ENCODE measurements at regions not wholly inside any gene's neighbourhood (a gene's known extent, or its start where the extent isn't known, plus 50 kb on each side); places are given as distances from the start of the nearest gene placed in this dataset.

DNA sequence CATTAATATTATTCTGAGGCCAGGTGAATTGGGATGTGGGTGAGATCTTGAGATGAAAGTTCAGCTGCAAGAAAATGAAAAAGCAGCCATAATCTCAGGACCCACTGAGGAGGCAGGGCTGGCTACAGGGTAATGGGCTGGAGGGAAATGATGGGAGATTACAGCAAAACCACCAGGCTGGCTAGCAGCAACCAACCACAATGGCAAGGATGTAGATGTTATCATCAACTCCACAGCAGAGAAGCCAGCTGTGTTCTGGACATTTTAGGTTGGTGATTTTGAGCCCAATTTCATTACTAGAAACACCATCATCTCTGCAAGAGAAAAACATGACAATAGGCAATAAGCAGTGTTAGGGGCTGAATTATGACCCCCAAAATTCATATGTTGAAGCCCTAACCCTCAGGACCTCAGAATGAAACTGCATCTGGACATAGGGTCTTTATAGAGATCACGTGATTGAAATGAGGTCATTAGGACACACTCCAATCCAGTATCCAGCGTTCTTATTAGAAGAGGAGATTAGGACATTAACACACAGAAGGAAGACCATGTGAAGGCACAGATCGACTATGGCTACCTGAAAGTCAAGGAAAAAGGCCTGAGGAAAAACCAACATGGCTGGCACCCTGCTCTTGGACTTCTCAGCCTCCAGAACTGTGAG, 139.8 kb upstream of the KIT start:
- TF ChIP-seq, protein P1, sequence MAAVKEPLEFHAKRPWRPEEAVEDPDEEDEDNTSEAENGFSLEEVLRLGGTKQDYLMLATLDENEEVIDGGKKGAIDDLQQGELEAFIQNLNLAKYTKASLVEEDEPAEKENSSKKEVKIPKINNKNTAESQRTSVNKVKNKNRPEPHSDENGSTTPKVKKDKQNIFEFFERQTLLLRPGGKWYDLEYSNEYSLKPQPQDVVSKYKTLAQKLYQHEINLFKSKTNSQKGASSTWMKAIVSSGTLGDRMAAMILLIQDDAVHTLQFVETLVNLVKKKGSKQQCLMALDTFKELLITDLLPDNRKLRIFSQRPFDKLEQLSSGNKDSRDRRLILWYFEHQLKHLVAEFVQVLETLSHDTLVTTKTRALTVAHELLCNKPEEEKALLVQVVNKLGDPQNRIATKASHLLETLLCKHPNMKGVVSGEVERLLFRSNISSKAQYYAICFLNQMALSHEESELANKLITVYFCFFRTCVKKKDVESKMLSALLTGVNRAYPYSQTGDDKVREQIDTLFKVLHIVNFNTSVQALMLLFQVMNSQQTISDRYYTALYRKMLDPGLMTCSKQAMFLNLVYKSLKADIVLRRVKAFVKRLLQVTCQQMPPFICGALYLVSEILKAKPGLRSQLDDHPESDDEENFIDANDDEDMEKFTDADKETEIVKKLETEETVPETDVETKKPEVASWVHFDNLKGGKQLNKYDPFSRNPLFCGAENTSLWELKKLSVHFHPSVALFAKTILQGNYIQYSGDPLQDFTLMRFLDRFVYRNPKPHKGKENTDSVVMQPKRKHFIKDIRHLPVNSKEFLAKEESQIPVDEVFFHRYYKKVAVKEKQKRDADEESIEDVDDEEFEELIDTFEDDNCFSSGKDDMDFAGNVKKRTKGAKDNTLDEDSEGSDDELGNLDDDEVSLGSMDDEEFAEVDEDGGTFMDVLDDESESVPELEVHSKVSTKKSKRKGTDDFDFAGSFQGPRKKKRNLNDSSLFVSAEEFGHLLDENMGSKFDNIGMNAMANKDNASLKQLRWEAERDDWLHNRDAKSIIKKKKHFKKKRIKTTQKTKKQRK (IDR thresholded peaks at IDR 0.05; ENCODE audit: low read depth, low read length) = no peak
- TF ChIP-seq CBX5 (IDR thresholded peaks at IDR 0.05; ENCODE audit: low read depth) (no peak), PAX8 (IDR thresholded peaks at IDR 0.05) (no peak), EP300 (IDR thresholded peaks at IDR 0.05; ENCODE audit: borderline replicate concordance in 1 of 2, control insufficient read depth in 1 of 2, low read depth in 2 of 2, low read length in 2 of 2) (no peak), FOS (IDR thresholded peaks at IDR 0.05; ENCODE audit: borderline replicate concordance, extremely low read depth, insufficient read length) (no peak), POLR2AphosphoS5 (IDR thresholded peaks at IDR 0.05; ENCODE audit: low read length) (no peak)
- TF ChIP-seq, protein P2, sequence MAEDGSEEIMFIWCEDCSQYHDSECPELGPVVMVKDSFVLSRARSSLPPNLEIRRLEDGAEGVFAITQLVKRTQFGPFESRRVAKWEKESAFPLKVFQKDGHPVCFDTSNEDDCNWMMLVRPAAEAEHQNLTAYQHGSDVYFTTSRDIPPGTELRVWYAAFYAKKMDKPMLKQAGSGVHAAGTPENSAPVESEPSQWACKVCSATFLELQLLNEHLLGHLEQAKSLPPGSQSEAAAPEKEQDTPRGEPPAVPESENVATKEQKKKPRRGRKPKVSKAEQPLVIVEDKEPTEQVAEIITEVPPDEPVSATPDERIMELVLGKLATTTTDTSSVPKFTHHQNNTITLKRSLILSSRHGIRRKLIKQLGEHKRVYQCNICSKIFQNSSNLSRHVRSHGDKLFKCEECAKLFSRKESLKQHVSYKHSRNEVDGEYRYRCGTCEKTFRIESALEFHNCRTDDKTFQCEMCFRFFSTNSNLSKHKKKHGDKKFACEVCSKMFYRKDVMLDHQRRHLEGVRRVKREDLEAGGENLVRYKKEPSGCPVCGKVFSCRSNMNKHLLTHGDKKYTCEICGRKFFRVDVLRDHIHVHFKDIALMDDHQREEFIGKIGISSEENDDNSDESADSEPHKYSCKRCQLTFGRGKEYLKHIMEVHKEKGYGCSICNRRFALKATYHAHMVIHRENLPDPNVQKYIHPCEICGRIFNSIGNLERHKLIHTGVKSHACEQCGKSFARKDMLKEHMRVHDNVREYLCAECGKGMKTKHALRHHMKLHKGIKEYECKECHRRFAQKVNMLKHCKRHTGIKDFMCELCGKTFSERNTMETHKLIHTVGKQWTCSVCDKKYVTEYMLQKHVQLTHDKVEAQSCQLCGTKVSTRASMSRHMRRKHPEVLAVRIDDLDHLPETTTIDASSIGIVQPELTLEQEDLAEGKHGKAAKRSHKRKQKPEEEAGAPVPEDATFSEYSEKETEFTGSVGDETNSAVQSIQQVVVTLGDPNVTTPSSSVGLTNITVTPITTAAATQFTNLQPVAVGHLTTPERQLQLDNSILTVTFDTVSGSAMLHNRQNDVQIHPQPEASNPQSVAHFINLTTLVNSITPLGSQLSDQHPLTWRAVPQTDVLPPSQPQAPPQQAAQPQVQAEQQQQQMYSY (CRISPR knock-in tag; IDR thresholded peaks at IDR 0.05) = no peak

Data from GM12878 (cell line).